Astrocyte of the cerebellum (primary cell): ENCODE measurements at regions not wholly inside any gene's neighbourhood (a gene's known extent, or its start where the extent isn't known, plus 50 kb on each side); places are given as distances from the start of the nearest gene placed in this dataset.

Experiments
- DNase-seq: peaks from one replicate; pipeline ENCODE4 v3.0.0-alpha.2; 2011; ENCODE audit warnings: low read depth
- H3K4me3 ChIP-seq: 2 replicates; pipeline ENCODE4 v1.5.1; 2011; ENCODE audit warnings: mild to moderate bottlenecking, low read depth, low read length, moderate library complexity
- CTCF ChIP-seq: IDR thresholded peaks from 2 replicates; pipeline ENCODE4 v1.5.1; 2012; ENCODE audit warnings: low read length, low read depth, moderate library complexity, mild to moderate bottlenecking; ENCODE audit errors: missing control alignments
- in situ Hi-C: cut with HindIII; loops from 2 replicates; pipeline ENCODE4 v1.10.0; 2017; ENCODE audit warnings: low sequenced_read_pairs

GRCh38 chr4:123204737-123205136, 191.9 kb upstream of the SPRY1 start:
- no peak overlapping the region for H3K4me3 ChIP-seq
- TF ChIP-seq CTCF: no peak
- in situ Hi-C loops: loop anchor here (5.0 kb wide), 1 partner anchor 33 kb away; no protein-coding TSS in a partner anchor
- no peak for DNase-seq

GRCh38 chr4:123206016-123206415, 190.6 kb upstream of the SPRY1 start:
- TF ChIP-seq CTCF: no peak
- H3K4me3 ChIP-seq: no peak overlapping the region
- in situ Hi-C loops: no loop called here
- no peak for DNase-seq

GRCh38 chr4:123209436-123209835, 187.2 kb upstream of the SPRY1 start:
- no peak for DNase-seq
- in situ Hi-C loops: no loop called here
- no peak overlapping the region for H3K4me3 ChIP-seq
- TF ChIP-seq CTCF: no peak

- DNase-seq: no peak
- no peak for TF ChIP-seq CTCF
- in situ Hi-C loops: no loop called here
- H3K4me3 ChIP-seq: no peak overlapping the region
These were observed 181.1 kb upstream of the SPRY1 start for GRCh38 chr4:123215536-123215935.

GRCh38 chr4:123216543-123216942, 180.1 kb upstream of the SPRY1 start:
- in situ Hi-C loops: no loop called here
- no peak overlapping the region for H3K4me3 ChIP-seq
- no peak for DNase-seq
- no peak for TF ChIP-seq CTCF

- TF ChIP-seq CTCF: no peak
- H3K4me3 ChIP-seq: no peak overlapping the region
- no peak for DNase-seq
These were observed 179.6 kb upstream of the SPRY1 start for GRCh38 chr4:123216946-123217345.

GRCh38 chr4:123217664-123218063, 178.9 kb upstream of the SPRY1 start:
- H3K4me3 ChIP-seq: no peak overlapping the region
- DNase-seq: no peak
- in situ Hi-C loops: no loop called here
- TF ChIP-seq CTCF: no peak

More at GRCh38 chr4:123216946-123217345, 179.6 kb upstream of the SPRY1 start:
- in situ Hi-C loops: no loop called here
